IMR-90 (cell line): ENCODE measurements at regions not wholly inside any gene's neighbourhood (a gene's known extent, or its start where the extent isn't known, plus 50 kb on each side); places are given as distances from the start of the nearest gene placed in this dataset.

ENCODE experiments used
- ATAC-seq: fragments of 200-7000 bp; cut with Tn5 transposase; 2 replicates; pipeline ENCODE4 v1.9.1; 2020; ENCODE audit warnings: low read depth, mild to moderate bottlenecking, moderate library complexity
- BruUV-seq: library from RNA; stranded (reverse); fragments of 400-500 nt; replicated peaks from 2 replicates; lab custom pipeline; 2021; lab: Mats Ljungman, UMichigan
- CTCF ChIA-PET: fragments of 300-600 bp; formaldehyde crosslinking; extraction: SDS; loops from one replicate; lab custom pipeline; 2021; ENCODE audit warnings: antibody characterized with exemption; lab: Yijun Ruan, JAX
- POLR2A ChIA-PET: fragments of 300-600 bp; sonication (Branson Sonifier 250); formaldehyde crosslinking; loops from one replicate; lab custom pipeline; 2022; ENCODE audit warnings: antibody characterized with exemption; ENCODE audit not compliant: unreplicated experiment; lab: Charles Lee
- DNase-seq: peaks from one replicate; pipeline ENCODE4 v3.0.0; 2013
- H2AFZ ChIP-seq: replicated peaks from 2 replicates; pipeline ENCODE3; 2013; ENCODE audit warnings: low read length, mild to moderate bottlenecking; ENCODE audit not compliant: poor library complexity
- H2AK5ac ChIP-seq: 2 replicates; pipeline ENCODE4 v1.6.1; 2013; ENCODE audit warnings: low read depth, low read length, inconsistent platforms
- H2AK9ac ChIP-seq: replicated peaks from 2 replicates; pipeline ENCODE3; 2013; ENCODE audit warnings: mild to moderate bottlenecking, low read depth, low read length, moderate library complexity; ENCODE audit not compliant: poor library complexity
- H2BK120ac ChIP-seq: 2 replicates; pipeline ENCODE4 v1.6.1; 2013; ENCODE audit warnings: low read depth, low read length, inconsistent platforms
- H2BK15ac ChIP-seq: 3 replicates; pipeline ENCODE4 v1.6.1; 2013; ENCODE audit warnings: low read depth, low read length, inconsistent platforms
- H2BK20ac ChIP-seq: 2 replicates; pipeline ENCODE4 v1.6.1; 2013; ENCODE audit warnings: low read depth, mild to moderate bottlenecking, inconsistent platforms, low read length, moderate library complexity
- H2BK5ac ChIP-seq: 2 replicates; pipeline ENCODE4 v1.6.1; 2013; ENCODE audit warnings: mild to moderate bottlenecking, low read depth, low read length, inconsistent platforms; ENCODE audit not compliant: poor library complexity, severe bottlenecking
- H3K14ac ChIP-seq: replicated peaks from 2 replicates; pipeline ENCODE4 v1.6.1; 2013; ENCODE audit warnings: low read depth, low read length, inconsistent platforms
- H3K18ac ChIP-seq: 2 replicates; pipeline ENCODE4 v1.6.1; 2013; ENCODE audit warnings: low read depth, low read length, control low read depth
- H3K23ac ChIP-seq: 2 replicates; pipeline ENCODE4 v1.6.1; 2013; ENCODE audit warnings: low read depth, low read length, inconsistent platforms
- H3K27ac ChIP-seq: 2 replicates; pipeline ENCODE4 v1.5.1; 2013; ENCODE audit warnings: mild to moderate bottlenecking, control low read depth, low read length; ENCODE audit not compliant: insufficient read depth
- H3K27me3 ChIP-seq: 2 replicates; pipeline ENCODE4 v1.6.1; 2013; ENCODE audit warnings: low read length; ENCODE audit not compliant: control insufficient read depth, insufficient read depth
- H3K36me3 ChIP-seq: 2 replicates; pipeline ENCODE4 v1.6.1; 2013; ENCODE audit warnings: low read length, mixed read lengths; ENCODE audit not compliant: control insufficient read depth, insufficient read depth
- H3K4ac ChIP-seq: 2 replicates; pipeline ENCODE4 v1.6.1; 2013; ENCODE audit warnings: low read depth, low read length, inconsistent platforms
- H3K4me1 ChIP-seq: 2 replicates; pipeline ENCODE4 v1.6.1; 2013; ENCODE audit warnings: low read length, mixed read lengths; ENCODE audit not compliant: control insufficient read depth, insufficient read depth
- H3K4me2 ChIP-seq: 2 replicates; pipeline ENCODE4 v1.6.1; 2013; ENCODE audit warnings: low read depth, mild to moderate bottlenecking, control low read depth, low read length, moderate library complexity
- H3K4me3 ChIP-seq: 2 replicates; pipeline ENCODE4 v1.5.1; 2013; ENCODE audit warnings: low read depth, mild to moderate bottlenecking, control low read depth, low read length, moderate library complexity; ENCODE audit not compliant: insufficient read depth
- H3K56ac ChIP-seq: 2 replicates; pipeline ENCODE4 v1.6.1; 2013; ENCODE audit warnings: low read length, inconsistent platforms; ENCODE audit not compliant: insufficient read depth; ENCODE audit errors: extremely low read depth
- H3K79me1 ChIP-seq, 2 experiments: 2 replicates each; pipeline ENCODE4 v1.6.1; 2013; ENCODE audit warnings: low read length in 2 of 2, inconsistent platforms in 1 of 2, low read depth in 1 of 2
- H3K9ac ChIP-seq: 2 replicates; pipeline ENCODE4 v1.6.1; 2013; ENCODE audit warnings: low read depth, low read length, control low read depth
- H3K9me1 ChIP-seq: 2 replicates; pipeline ENCODE4 v1.6.1; 2013; ENCODE audit warnings: low read length, inconsistent platforms; ENCODE audit not compliant: insufficient read depth
- H3K9me3 ChIP-seq: 2 replicates; pipeline ENCODE4 v1.6.1; 2013; ENCODE audit warnings: low read length; ENCODE audit not compliant: control insufficient read depth, insufficient read depth
- H4K20me1 ChIP-seq: 2 replicates; pipeline ENCODE4 v1.6.1; 2013; ENCODE audit warnings: low read length, inconsistent platforms; ENCODE audit not compliant: insufficient read depth
- H4K5ac ChIP-seq: 2 replicates; pipeline ENCODE4 v1.6.1; 2013; ENCODE audit warnings: mild to moderate bottlenecking, low read depth, low read length, control low read depth
- H4K8ac ChIP-seq, 2 experiments: 2 replicates each; pipeline ENCODE4 v1.6.1; 2013; ENCODE audit warnings: low read depth in 2 of 2, low read length in 2 of 2, control low read depth in 1 of 2, inconsistent platforms in 1 of 2
- H4K91ac ChIP-seq: 2 replicates; pipeline ENCODE4 v1.6.1; 2013; ENCODE audit warnings: low read depth, low read length, inconsistent platforms; ENCODE audit not compliant: insufficient read depth
- CEBPB ChIP-seq: IDR thresholded peaks from 2 replicates; pipeline ENCODE4 v1.6.1; 2012; ENCODE audit warnings: low read depth, low read length, improper control_type of control experiment
- NFE2L2 ChIP-seq: fragments of 150-350 bp; IDR thresholded peaks from 2 replicates; pipeline ENCODE4 v1.6.1; 2016; ENCODE audit warnings: low read depth, mild to moderate bottlenecking, low read length
- WGBS, 2 experiments: methylation state at CpG; one replicate each; pipeline versions ENCODE4 v1.1.5 to v1.1.7; 2013; ENCODE audit warnings: missing lambda C conversion rate in 2 of 2; ENCODE audit not compliant: insufficient read length in 1 of 2; ENCODE audit errors: extremely low coverage in 2 of 2; 5-methylcytosine and 5-hydroxymethylcytosine counted together
- dilution Hi-C: fragments of 300-500 bp; cut with HindIII; formaldehyde crosslinking; loops from one replicate; pipeline ENCODE4 v1.14.3; 2018; ENCODE audit warnings: low sequenced_read_pairs; ENCODE audit not compliant: unreplicated experiment
- in situ Hi-C: fragments of 300-500 bp; cut with MboI; formaldehyde crosslinking; loops from 3 replicates; pipeline ENCODE4 v1.14.3; 2019; ENCODE audit warnings: low sequenced_read_pairs, inconsistent platforms, mixed read lengths
- intact Hi-C: fragments of 100-400 bp; cut with micrococcal nuclease; formaldehyde crosslinking; loops from 2 replicates; pipeline ENCODE4 v1.10.0; 2022

- Histone ChIP-seq H2AK9ac (no peak overlapping the region), H3K4me2 (no peak overlapping the region), H3K4ac (no peak overlapping the region), H4K5ac (no peak overlapping the region), H3K4me3 (no peak overlapping the region), H2BK20ac (no peak overlapping the region), H4K20me1 (no peaks in the 10 kb centered on the region), H3K9ac (no peak overlapping the region), H2AFZ (no peak overlapping the region), H3K14ac (no peak overlapping the region), H3K36me3 (no peaks in the 10 kb centered on the region), H3K27me3 (no peaks in the 10 kb centered on the region), H3K56ac (no peak overlapping the region), H4K8ac (no peak overlapping the region), H2AK5ac (no peak overlapping the region), H3K23ac (no peak overlapping the region), H4K91ac (no peak overlapping the region), H3K79me1 (no peaks in the 10 kb centered on the region), H2BK120ac (no peak overlapping the region), H3K9me3 (peaks cover 2% of the 10 kb centered on the region; the same call in 1 of the 2 replicates), H3K27ac (no peak overlapping the region), H3K4me1 (no peaks in the 10 kb centered on the region), H3K18ac (no peak overlapping the region), H2BK15ac (no peak overlapping the region), H3K9me1 (no peaks in the 10 kb centered on the region), H2BK5ac (no peak overlapping the region)
- ATAC-seq, result no peak
- no TSS peak for BruUV-seq
- peak; percentile 61 for TF ChIP-seq NFE2L2
- no peak for TF ChIP-seq CEBPB
- ChIA-PET CTCF (no interaction called here), POLR2A (no interaction called here)
- intact Hi-C loops (no loop called here), in situ Hi-C loops (no loop called here), dilution Hi-C loops (no loop called here)
- DNase-seq, result no peak
- WGBS, 2 experiments, result no CpG with 5 or more reads among the region's 2 CpGs
Observed at GRCh38 chr2:76341439-76341838, 630.7 kb upstream of the GCFC2 start.
